CD1c-positive myeloid dendritic cell (primary cell): ENCODE measurements at regions not wholly inside any gene's neighbourhood (a gene's known extent, or its start where the extent isn't known, plus 50 kb on each side); places are given as distances from the start of the nearest gene placed in this dataset.

ENCODE experiments used
- DNase-seq: peaks from one replicate; pipeline ENCODE4 v3.0.0-alpha.2; 2016; ENCODE audit errors: extremely low spot score

DNA sequence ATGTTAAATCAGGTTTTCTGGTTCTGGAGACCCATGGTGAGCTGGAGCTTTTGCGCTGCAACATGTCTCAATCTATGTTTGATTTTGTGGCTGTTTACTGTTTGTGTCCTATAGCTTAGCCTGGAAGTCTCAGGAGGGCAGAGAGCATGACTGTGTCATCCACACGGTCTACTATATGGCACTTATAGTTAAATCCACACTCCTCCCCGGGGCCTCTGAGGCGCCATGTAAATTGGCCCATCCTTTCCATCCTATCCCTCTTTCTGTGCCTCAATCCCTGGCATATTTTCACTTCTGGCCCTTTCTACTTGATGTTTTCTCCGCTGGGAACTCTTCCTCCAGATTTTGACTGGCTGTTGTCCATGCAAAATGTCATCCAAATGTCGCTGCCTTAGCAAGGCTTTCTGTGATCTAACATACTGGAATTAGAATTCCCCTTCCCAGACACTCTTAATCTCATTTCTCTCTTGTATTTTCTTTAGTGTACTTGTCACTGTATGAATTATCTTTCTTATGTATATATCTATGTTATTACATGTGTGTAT lies 560.8 kb upstream of the RGMA start:
- no peak for DNase-seq

DNA sequence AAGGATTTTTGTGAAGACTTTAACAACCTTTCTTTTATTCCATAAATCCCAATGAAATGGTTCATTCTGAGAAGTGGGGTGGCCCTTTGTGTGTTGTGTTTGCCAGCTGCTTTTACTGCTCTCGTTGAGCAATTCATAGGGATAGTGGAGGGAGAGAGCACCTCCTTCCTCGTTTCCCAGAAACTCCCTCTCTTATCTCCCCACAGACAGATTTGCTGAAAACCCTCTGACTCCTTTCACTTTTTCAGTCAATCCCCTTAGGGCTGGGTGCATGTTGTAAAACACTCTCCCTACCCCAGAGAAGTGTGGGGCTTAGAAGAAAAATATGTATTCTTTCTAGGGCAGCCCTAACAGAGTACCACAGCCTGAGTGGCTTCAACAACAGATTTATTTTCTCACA lies 557.2 kb upstream of the RGMA start:
- no peak for DNase-seq

DNA sequence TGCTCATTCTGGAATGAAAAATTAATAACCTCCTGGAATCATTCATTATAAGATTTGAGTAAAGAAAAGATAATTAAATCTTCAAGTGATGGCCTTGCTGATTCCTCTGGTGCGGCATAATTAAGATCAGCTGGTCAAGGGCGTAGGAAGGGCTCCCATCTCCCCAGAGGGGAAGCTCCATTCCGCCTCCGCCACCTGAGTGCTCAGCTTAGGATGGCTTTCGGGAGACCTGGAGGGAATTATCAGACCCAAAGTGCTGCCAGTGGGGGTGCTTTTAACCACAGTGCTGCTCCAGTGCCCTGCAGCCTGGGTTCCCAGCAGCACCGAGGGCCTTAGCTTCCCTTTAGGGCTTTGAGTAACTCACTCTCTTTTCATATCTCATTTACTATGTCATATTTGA lies 556.6 kb upstream of the RGMA start:
- no peak for DNase-seq

- DNase-seq = no peak
These were observed 555.6 kb upstream of the RGMA start for GRCh38 chr15:93644595-93644994.

DNA sequence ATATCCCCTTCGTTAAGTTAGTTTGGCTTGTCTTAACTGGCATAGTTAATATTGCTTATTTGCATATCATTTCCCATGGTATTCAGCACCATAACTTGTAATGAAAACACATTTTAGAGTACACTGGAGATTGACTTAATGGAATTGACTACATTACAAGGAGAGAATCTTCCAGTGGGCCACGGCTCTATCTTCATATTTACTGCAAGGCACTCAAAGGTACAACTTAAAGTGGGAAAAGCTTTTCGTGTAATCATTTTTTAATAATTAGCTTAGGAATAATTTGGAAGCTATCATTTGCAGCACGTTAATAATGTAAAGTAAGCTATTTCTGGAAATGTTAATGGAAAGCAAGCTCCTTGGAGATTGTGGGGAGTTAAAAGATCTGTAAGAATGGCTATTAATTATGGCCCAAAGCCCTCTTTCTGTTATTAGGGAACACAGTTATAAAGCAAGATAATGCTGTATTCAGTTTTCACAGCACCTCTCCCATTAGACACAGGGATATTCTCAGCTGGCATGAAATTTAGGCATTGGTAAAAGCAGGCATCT lies 551.5 kb upstream of the RGMA start:
- no peak for DNase-seq

DNA sequence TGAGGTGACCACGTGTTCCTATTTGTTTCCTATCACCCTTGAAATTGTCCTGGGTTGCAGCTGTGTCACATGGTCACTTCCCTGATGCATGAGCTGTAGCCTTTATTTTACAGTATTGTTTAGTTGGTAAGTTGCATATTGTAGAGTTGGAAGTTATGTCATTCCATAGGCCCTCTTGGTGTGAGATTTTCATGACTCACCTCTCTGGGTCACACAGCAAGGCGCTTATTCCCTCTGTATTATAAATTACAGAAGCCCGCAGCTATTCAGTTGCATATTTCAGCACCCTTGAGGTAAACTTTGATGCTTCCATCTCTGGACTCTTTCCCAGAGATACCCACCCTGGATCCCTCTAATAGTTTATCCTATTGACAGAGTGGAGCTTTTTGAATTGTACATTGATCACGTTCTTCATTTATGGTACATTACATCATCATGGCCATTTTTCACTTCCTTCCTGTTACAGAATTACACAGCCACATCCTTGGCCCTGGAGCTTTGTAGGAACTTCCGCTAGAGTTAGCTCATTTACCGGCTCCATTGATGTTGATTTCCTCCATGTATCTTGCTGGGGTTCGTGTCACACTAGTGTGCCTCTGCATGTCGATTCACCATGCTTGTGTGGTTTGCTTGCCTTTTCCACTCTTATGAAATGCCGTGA lies 543.1 kb upstream of the RGMA start:
- DNase-seq = no peak

DNA sequence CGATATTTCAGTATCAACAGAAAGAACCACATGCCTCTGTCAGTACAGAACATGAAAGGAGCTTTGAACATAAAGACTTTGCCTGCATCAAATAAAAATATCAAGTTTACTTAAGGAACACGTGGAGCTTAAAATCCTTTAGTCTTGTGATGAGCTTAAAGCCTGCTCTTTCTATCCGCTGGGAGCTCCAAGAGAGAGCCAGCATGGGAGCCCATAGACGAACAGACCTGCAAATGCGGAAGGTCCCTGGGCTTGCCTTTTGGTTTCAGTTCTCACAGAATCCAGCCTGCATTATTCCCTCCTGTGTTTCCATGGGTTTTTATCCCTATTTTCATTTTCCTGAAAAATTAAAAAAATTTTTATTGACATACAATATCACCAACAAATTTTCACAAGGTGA lies 530.6 kb upstream of the RGMA start:
- DNase-seq = no peak

DNA sequence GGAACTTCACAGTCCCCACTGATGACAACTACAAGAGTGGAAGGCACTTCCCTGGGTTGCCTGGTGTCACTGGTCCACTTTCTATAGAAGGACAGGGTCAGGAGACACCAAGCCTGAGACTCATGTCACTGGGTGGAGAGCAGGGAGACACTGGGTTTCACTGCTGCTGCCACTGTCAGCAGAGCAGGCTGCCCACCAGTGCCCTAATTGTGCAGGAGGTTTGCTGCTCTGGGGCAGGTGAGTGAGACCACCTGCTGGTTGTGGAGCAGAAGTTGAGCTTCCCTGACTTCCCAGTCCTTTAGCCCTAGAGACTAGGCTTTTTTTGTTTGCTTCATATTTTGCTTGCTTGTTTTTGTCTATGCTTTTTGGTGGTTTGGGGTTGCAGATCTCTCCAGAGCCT lies 528.4 kb upstream of the RGMA start:
- DNase-seq = no peak

DNA sequence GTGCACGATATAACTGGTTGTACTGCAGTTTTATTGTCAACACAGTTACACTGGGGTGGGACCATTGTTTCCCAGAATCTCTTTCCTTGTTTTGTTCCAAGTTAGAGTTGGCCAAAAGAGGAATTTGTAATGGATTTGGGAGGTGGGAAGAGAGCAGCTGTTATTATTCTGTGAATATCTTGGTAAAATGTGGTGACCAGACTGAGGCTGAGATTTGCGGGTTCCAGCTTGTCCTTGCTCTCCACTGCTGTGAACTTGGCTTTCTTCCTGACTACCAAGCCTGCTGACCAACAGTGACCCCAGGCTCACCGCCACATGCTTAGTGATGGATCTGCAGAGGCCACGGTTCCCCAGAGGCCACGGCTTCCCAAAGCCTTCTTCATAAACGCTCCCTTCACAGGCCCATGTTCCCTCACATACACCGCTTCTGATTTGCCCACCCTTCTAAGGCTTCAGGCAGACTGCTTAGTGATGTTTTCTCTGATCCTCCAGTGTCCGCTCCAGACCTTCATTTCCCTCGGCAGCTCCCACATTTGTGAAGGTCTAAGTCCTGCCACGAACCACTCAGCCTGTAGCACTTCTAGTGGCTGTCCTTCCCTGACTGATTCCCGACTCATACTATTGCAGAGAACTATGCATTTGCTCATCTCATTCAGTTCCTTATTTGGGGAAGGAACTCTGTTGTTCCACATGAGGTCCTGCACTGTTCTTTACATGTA lies 525.5 kb upstream of the RGMA start:
- no peak for DNase-seq

- DNase-seq = no peak
These were observed 524.4 kb upstream of the RGMA start for GRCh38 chr15:93613386-93613785.

- no peak for DNase-seq
These were observed 523.9 kb upstream of the RGMA start for GRCh38 chr15:93612953-93613352.

- DNase-seq = no peak
These were observed 521.9 kb upstream of the RGMA start for GRCh38 chr15:93610944-93611343.

GRCh38 chr15:93608643-93609148 lies 519.7 kb upstream of the RGMA start:
- no peak for DNase-seq

- DNase-seq = no peak
These were observed 514.5 kb upstream of the RGMA start for GRCh38 chr15:93603550-93603949.

DNA sequence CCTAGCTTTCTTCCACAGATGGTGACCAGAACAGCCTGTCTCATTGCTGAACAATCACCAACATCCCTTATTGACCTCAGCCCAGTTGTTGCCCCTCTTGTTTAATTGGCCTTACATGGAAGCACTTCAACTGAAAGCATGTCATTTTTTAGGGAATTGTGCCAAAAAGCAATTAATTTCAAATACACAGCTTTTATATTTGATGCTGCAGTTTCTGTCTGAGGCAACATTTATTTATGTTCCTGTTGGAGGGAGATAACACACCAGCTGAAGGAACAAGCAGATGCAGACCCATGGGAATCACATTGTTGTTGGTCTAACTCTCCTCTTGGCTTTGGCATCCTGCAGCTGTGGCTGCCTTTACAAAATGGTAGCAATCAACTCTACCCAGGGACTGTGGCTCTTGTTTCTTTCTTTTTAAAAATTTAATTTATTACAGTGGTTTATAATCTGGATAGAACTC lies 498.1 kb upstream of the RGMA start:
- DNase-seq = no peak

GRCh38 chr15:93585012-93585411 lies 496.0 kb upstream of the RGMA start:
- no peak for DNase-seq

- DNase-seq = no peak
These were observed 495.0 kb upstream of the RGMA start for GRCh38 chr15:93583968-93584367.

DNA sequence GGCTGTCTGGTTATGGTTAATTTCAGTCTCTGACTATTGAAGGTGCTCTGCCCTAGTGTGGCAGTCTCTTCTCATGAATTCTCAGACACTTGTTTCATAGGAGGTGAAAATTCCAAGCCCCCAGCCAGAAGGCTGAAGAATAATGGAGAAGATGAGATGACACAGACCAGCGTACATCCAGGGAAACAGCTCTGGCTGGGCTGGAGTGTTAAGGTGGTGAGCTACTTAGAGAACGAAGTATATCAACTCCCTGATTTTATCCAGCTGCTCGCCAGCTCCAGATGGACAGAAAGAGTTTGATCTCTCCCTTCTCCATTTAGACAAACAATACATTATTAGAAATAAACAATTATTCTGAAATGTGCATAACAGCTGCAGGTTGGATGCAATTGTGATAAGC lies 494.5 kb upstream of the RGMA start:
- no peak for DNase-seq

GRCh38 chr15:93570527-93570926 lies 481.5 kb upstream of the RGMA start:
- no peak for DNase-seq

DNA sequence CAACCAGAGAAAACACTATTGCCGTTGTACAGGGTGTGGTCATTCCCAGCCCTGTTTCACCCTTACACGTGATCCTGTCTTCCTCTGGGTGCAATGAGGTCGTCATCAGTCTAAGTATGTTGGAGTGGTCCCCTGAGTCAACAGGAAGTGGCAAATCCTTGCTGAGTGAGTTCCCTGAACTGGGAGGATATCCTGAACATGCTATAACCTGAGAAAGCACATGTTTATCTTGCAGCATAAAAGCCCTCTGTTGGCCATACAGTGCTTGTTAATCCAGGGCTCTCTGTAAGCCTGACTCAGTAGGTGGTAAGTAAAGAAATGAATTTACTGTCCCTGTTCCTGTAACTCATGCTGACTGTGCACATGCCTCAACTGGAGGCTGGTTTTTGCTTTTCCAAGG lies 477.8 kb upstream of the RGMA start:
- DNase-seq = no peak

DNA sequence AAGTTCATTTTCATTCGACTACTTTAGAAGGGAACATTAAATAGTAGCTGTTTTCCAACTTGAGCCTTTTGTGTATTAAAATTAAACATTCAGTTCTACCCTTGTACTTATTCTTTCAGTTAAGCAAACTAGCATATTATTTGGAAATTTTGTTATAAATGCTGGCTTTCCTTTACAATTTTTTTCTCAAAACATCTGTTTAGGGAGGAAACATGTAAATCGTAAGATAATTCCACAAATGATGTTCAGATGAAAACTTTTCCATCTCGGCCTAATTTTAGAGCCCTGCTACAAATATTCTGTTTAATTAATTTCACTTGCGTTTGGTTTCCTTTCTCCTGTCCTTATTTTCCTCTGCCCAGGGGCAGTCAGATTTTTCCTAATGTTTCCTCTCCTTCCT lies 476.2 kb upstream of the RGMA start:
- no peak for DNase-seq

GRCh38 chr15:93563218-93563617 lies 474.2 kb upstream of the RGMA start:
- DNase-seq = no peak
